PC-9 (cell line): ENCODE measurements at regions not wholly inside any gene's neighbourhood (a gene's known extent, or its start where the extent isn't known, plus 50 kb on each side); places are given as distances from the start of the nearest gene placed in this dataset.

Source experiments
- EZH2 ChIP-seq: fragments of 200-600 bp; sonication (generic); IDR thresholded peaks from 2 replicates; pipeline ENCODE4 v1.8.0; 2017; ENCODE audit warnings: antibody characterized with exemption, low read depth
- TF ChIP-seq, protein P1 (sequence below): fragments of 200-600 bp; sonication (generic); conservative IDR thresholded peaks from 2 replicates; pipeline ENCODE4 v1.6.1; 2017; ENCODE audit warnings: mixed run types, antibody characterized with exemption, mild to moderate bottlenecking, moderate library complexity

- TF ChIP-seq, protein P1, sequence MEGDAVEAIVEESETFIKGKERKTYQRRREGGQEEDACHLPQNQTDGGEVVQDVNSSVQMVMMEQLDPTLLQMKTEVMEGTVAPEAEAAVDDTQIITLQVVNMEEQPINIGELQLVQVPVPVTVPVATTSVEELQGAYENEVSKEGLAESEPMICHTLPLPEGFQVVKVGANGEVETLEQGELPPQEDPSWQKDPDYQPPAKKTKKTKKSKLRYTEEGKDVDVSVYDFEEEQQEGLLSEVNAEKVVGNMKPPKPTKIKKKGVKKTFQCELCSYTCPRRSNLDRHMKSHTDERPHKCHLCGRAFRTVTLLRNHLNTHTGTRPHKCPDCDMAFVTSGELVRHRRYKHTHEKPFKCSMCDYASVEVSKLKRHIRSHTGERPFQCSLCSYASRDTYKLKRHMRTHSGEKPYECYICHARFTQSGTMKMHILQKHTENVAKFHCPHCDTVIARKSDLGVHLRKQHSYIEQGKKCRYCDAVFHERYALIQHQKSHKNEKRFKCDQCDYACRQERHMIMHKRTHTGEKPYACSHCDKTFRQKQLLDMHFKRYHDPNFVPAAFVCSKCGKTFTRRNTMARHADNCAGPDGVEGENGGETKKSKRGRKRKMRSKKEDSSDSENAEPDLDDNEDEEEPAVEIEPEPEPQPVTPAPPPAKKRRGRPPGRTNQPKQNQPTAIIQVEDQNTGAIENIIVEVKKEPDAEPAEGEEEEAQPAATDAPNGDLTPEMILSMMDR: no peak
- no peak for TF ChIP-seq EZH2
Observed at GRCh38 chr15:70387993-70388392, 290.3 kb upstream of the TLE3 start.
